Erythroblast (primary cell): ENCODE measurements at regions not wholly inside any gene's neighbourhood (a gene's known extent, or its start where the extent isn't known, plus 50 kb on each side); places are given as distances from the start of the nearest gene placed in this dataset.

Source experiments
- GATA1 ChIP-seq: IDR thresholded peaks from 2 replicates; pipeline ENCODE4 v1.6.1; 2011; ENCODE audit warnings: low read depth, mild to moderate bottlenecking, control low read depth, low read length, moderate library complexity
- POLR2A ChIP-seq: IDR thresholded peaks from 2 replicates; pipeline ENCODE4 v1.6.1; 2011; ENCODE audit warnings: mild to moderate bottlenecking, low read length

DNA sequence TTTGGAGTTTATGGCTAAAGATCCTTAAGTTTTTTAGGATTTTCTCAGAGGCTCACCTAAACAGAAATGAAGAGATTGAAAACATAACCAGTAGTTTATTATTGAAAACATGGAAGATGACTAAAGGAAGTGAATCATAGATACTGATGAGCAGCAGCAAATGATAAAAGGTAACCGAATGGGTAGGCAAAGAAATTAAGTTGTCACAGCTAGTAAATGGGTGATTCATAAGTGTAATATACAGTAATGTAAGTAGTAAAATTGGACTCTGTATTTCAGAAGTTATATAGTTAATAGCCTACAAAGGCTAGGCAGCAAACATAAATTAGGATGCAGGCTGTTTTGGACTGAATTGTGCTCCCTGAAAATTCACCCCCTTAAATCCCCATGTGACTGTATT, 59.0 kb upstream of the ADGRA3 start:
- TF ChIP-seq POLR2A (no peak), GATA1 (no peak)
